K562 (cell line): ENCODE measurements at regions not wholly inside any gene's neighbourhood (a gene's known extent, or its start where the extent isn't known, plus 50 kb on each side); places are given as distances from the start of the nearest gene placed in this dataset.

Experiments used
- CCAR2 ChIP-seq: fragments of 200-400 bp; formaldehyde crosslinking; IDR thresholded peaks from 2 replicates; pipeline ENCODE4 v1.6.1; 2017; ENCODE audit warnings: mild to moderate bottlenecking, low read depth, low read length
- FOXJ3 ChIP-seq: sonication (generic); formaldehyde crosslinking; IDR thresholded peaks from 2 replicates; pipeline ENCODE4 v1.4.0; 2020; ENCODE audit warnings: mild to moderate bottlenecking, missing genetic modification reagents
- HMG20A ChIP-seq: fragments of 450-650 bp; formaldehyde crosslinking; conservative IDR thresholded peaks from 2 replicates; pipeline ENCODE4 v1.4.0; 2020; ENCODE audit warnings: mild to moderate bottlenecking, mixed read lengths
- NFXL1 ChIP-seq: fragments of 450-650 bp; formaldehyde crosslinking; IDR thresholded peaks from 2 replicates; pipeline ENCODE4 v1.4.0; 2021; ENCODE audit warnings: mild to moderate bottlenecking
- SAP30 ChIP-seq: fragments of 200-600 bp; sonication (generic); IDR thresholded peaks from 2 replicates; pipeline ENCODE4 v1.6.1; 2012; ENCODE audit warnings: borderline replicate concordance, low read depth, mild to moderate bottlenecking, moderate library complexity, low read length, control low read depth, inconsistent platforms; ENCODE audit not compliant: insufficient read depth, poor library complexity, severe bottlenecking
- SPI1 ChIP-seq: IDR thresholded peaks from 2 replicates; pipeline ENCODE4 v1.6.1; 2011; ENCODE audit warnings: low read depth, low read length, control low read depth, borderline replicate concordance
- TAF1 ChIP-seq: IDR thresholded peaks from 2 replicates; pipeline ENCODE4 v1.6.1; 2011; ENCODE audit warnings: mild to moderate bottlenecking, low read length, moderate library complexity; ENCODE audit not compliant: insufficient read depth, control insufficient read depth, severe bottlenecking; ENCODE audit errors: extremely low read depth
- ZNF133 ChIP-seq: fragments of 250-450 bp; sonication (Bioruptor Pico); IDR thresholded peaks from 2 replicates; pipeline ENCODE4 v1.4.0; 2020; ENCODE audit warnings: mild to moderate bottlenecking
- ZNF311 ChIP-seq: fragments of 250-450 bp; sonication (Bioruptor Pico); IDR thresholded peaks from 2 replicates; pipeline ENCODE4 v1.4.0; 2020; ENCODE audit warnings: mild to moderate bottlenecking, moderate library complexity
- TF ChIP-seq, protein P1 (sequence below): sonication (generic); formaldehyde crosslinking; IDR thresholded peaks from 2 replicates; pipeline ENCODE4 v1.8.1; 2023; ENCODE audit warnings: mild to moderate bottlenecking, missing genetic modification reagents
- TF ChIP-seq, protein P2 (sequence below): sonication (generic); formaldehyde crosslinking; IDR thresholded peaks from 2 replicates; pipeline ENCODE4 v1.8.1; 2023; ENCODE audit warnings: mild to moderate bottlenecking, missing genetic modification reagents, moderate library complexity
- TF ChIP-seq, protein P3 (sequence below): sonication (generic); formaldehyde crosslinking; IDR thresholded peaks from 2 replicates; pipeline ENCODE4 v1.8.1; 2023; ENCODE audit warnings: mild to moderate bottlenecking, missing genetic modification reagents

DNA sequence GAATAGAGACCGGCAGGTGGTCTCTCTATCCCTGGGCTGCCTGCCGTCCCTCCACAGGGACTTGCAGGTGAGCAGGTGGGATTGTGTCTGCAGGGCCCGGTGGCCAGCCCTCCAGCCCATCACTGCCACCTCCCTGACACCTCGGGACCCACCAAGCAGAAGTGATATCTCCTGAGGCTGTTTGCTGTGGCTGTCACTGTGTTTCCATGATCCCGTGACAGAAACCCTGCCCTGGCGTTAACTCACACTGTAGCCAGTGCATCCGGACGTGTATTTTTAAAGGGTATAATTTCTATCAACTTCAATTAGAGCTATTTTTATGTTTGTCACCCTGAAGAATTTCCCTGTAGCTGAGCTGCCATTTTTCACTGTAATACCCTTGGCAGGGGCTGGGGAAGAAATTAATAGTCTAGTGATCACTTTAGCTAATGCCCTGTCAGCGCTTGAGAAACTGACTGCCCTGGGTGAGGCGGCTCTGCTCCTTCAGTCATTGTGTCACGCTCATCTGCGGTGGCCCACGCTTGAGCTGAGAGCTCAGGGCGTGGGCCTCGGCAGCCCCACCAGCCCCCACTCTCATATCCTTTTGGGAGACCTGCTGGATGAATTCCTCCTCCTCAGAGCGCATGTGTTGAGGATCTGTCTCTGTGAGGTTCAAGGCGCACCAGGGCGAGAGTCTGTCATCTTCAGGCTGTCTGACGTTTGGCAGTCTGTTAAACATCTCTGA lies 229.9 kb upstream of the CIBAR2 start:
- TF ChIP-seq, protein P1, sequence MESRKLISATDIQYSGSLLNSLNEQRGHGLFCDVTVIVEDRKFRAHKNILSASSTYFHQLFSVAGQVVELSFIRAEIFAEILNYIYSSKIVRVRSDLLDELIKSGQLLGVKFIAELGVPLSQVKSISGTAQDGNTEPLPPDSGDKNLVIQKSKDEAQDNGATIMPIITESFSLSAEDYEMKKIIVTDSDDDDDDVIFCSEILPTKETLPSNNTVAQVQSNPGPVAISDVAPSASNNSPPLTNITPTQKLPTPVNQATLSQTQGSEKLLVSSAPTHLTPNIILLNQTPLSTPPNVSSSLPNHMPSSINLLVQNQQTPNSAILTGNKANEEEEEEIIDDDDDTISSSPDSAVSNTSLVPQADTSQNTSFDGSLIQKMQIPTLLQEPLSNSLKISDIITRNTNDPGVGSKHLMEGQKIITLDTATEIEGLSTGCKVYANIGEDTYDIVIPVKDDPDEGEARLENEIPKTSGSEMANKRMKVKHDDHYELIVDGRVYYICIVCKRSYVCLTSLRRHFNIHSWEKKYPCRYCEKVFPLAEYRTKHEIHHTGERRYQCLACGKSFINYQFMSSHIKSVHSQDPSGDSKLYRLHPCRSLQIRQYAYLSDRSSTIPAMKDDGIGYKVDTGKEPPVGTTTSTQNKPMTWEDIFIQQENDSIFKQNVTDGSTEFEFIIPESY (CRISPR knock-in tag), result no peak
- TF ChIP-seq TAF1 (no peak), FOXJ3 (CRISPR knock-in tag) (no peak), HMG20A (CRISPR knock-in tag) (no peak), ZNF133 (no peak), NFXL1 (CRISPR knock-in tag) (no peak), CCAR2 (no peak), SPI1 (no peak), SAP30 (no peak), ZNF311 (CRISPR knock-in tag) (no peak)
- TF ChIP-seq, protein P2, sequence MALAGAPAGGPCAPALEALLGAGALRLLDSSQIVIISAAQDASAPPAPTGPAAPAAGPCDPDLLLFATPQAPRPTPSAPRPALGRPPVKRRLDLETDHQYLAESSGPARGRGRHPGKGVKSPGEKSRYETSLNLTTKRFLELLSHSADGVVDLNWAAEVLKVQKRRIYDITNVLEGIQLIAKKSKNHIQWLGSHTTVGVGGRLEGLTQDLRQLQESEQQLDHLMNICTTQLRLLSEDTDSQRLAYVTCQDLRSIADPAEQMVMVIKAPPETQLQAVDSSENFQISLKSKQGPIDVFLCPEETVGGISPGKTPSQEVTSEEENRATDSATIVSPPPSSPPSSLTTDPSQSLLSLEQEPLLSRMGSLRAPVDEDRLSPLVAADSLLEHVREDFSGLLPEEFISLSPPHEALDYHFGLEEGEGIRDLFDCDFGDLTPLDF (CRISPR knock-in tag), result no peak
- TF ChIP-seq, protein P3, sequence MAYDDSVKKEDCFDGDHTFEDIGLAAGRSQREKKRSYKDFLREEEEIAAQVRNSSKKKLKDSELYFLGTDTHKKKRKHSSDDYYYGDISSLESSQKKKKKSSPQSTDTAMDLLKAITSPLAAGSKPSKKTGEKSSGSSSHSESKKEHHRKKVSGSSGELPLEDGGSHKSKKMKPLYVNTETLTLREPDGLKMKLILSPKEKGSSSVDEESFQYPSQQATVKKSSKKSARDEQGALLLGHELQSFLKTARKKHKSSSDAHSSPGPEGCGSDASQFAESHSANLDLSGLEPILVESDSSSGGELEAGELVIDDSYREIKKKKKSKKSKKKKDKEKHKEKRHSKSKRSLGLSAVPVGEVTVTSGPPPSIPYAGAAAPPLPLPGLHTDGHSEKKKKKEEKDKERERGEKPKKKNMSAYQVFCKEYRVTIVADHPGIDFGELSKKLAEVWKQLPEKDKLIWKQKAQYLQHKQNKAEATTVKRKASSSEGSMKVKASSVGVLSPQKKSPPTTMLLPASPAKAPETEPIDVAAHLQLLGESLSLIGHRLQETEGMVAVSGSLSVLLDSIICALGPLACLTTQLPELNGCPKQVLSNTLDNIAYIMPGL (CRISPR knock-in tag), result no peak
